Endothelial cell of umbilical vein (primary cell): ENCODE measurements at regions not wholly inside any gene's neighbourhood (a gene's known extent, or its start where the extent isn't known, plus 50 kb on each side); places are given as distances from the start of the nearest gene placed in this dataset.

ENCODE experiments used
- BruUV-seq: library from RNA; stranded (reverse); fragments of 400-500 nt; replicated peaks from 2 replicates; lab custom pipeline; 2021; lab: Mats Ljungman, UMichigan
- CTCF ChIA-PET: fragments of 300-600, 350-600 bp; sonication (Branson Sonifier 250); formaldehyde crosslinking; loops from one replicate; lab custom pipeline; 2021; ENCODE audit warnings: antibody characterized with exemption, inconsistent platforms; lab: Charles Lee
- POLR2A ChIA-PET: fragments of 300-600, 350-600 bp; sonication (Branson Sonifier 250); formaldehyde crosslinking; loops from one replicate; lab custom pipeline; 2021; ENCODE audit warnings: antibody characterized with exemption, inconsistent platforms; lab: Charles Lee
- DNase-seq: peaks from one replicate; pipeline ENCODE4 v3.0.0-alpha.2; 2011; ENCODE audit warnings: low read depth, low spot score
- FAIRE-seq: peaks from 2 replicates; lab custom pipeline; 2011; peaks lifted over from hg19 to GRCh38; lab: Jason Lieb, UNC
- H2AFZ ChIP-seq: 2 replicates; pipeline ENCODE4 v1.6.0; 2012; ENCODE audit warnings: low read depth, low read length, control low read depth, inconsistent platforms
- H3K27ac ChIP-seq: 2 replicates; pipeline ENCODE4 v1.5.1; 2011; ENCODE audit warnings: low read depth, mild to moderate bottlenecking, control low read depth, low read length, moderate library complexity; ENCODE audit not compliant: insufficient read depth
- H3K27me3 ChIP-seq, 2 experiments: 2 replicates each; pipeline versions ENCODE4 v1.6.0 to v1.6.1; 2011; ENCODE audit warnings: low read length in 2 of 2, mixed read lengths in 1 of 2; ENCODE audit not compliant: control insufficient read depth in 2 of 2, insufficient read depth in 2 of 2
- H3K36me3 ChIP-seq, 2 experiments: 2 replicates in 1 of 2; 3 replicates in 1 of 2; pipeline ENCODE4 v1.5.1; 2011; ENCODE audit warnings: low read length in 2 of 2, mild to moderate bottlenecking in 1 of 2, moderate library complexity in 1 of 2; ENCODE audit not compliant: control insufficient read depth in 2 of 2, insufficient read depth in 2 of 2; ENCODE audit errors: extremely low read depth in 1 of 2
- H3K4me1 ChIP-seq: 3 replicates; pipeline ENCODE4 v1.5.1; 2011; ENCODE audit warnings: mild to moderate bottlenecking, low read length; ENCODE audit not compliant: control insufficient read depth, insufficient read depth; ENCODE audit errors: extremely low read depth
- H3K4me2 ChIP-seq: 2 replicates; pipeline ENCODE4 v1.6.1; 2011; ENCODE audit warnings: low read length, control low read depth, mixed read lengths; ENCODE audit not compliant: insufficient read depth
- H3K4me3 ChIP-seq, 3 experiments: fragments of 200-600 bp in 1 of 3; sonication (generic), shearing (Covaris generic) in 1 of 3; replicated peaks in 1 of 3; 2 replicates each; pipeline ENCODE4 v1.5.1; 2011 to 2016; ENCODE audit warnings: control low read depth in 3 of 3, low read length in 3 of 3, mild to moderate bottlenecking in 2 of 3, inconsistent platforms in 1 of 3, low read depth in 1 of 3, moderate library complexity in 1 of 3; ENCODE audit not compliant: insufficient read depth in 1 of 3
- H3K79me2 ChIP-seq: 2 replicates; pipeline ENCODE4 v1.6.0; 2012; ENCODE audit warnings: low read length, inconsistent platforms; ENCODE audit not compliant: control insufficient read depth, insufficient read depth
- H3K9ac ChIP-seq: replicated peaks from 2 replicates; pipeline ENCODE3; 2011; ENCODE audit warnings: low read length, control low read depth; ENCODE audit not compliant: insufficient read depth; ENCODE audit errors: extremely low read depth
- H3K9me1 ChIP-seq: replicated peaks from 3 replicates; pipeline ENCODE4 v1.6.0; 2011; ENCODE audit warnings: mild to moderate bottlenecking, low read length; ENCODE audit not compliant: control insufficient read depth, insufficient read depth; ENCODE audit errors: extremely low read depth
- H3K9me3 ChIP-seq: replicated peaks from 2 replicates; pipeline ENCODE4 v1.5.1; 2012; ENCODE audit warnings: low read length, inconsistent platforms; ENCODE audit not compliant: control insufficient read depth, insufficient read depth
- H4K20me1 ChIP-seq: replicated peaks from 2 replicates; pipeline ENCODE3; 2011; ENCODE audit warnings: mild to moderate bottlenecking, low read length; ENCODE audit not compliant: control insufficient read depth, insufficient read depth; ENCODE audit errors: extremely low read depth
- EZH2 ChIP-seq: IDR thresholded peaks from 2 replicates; pipeline ENCODE4 v1.6.1; 2012; ENCODE audit warnings: borderline replicate concordance, low read depth, mild to moderate bottlenecking, moderate library complexity, low read length, inconsistent platforms; ENCODE audit not compliant: severe bottlenecking
- FOS ChIP-seq: IDR thresholded peaks from 2 replicates; pipeline ENCODE4 v1.6.1; 2011; ENCODE audit warnings: mild to moderate bottlenecking, low read length, moderate library complexity, borderline replicate concordance; ENCODE audit not compliant: insufficient read depth
- GATA2 ChIP-seq: IDR thresholded peaks from 2 replicates; pipeline ENCODE4 v1.7.0; 2011; ENCODE audit warnings: low read depth, mild to moderate bottlenecking, moderate library complexity, mixed read lengths, low read length; ENCODE audit not compliant: insufficient read length, insufficient read depth
- MYC ChIP-seq: IDR thresholded peaks from one replicate; pipeline ENCODE4 v1.6.1; 2011; ENCODE audit warnings: mild to moderate bottlenecking, low read depth, low read length
- dilution Hi-C: fragments of 300-500 bp; cut with MboI; formaldehyde crosslinking; loops from one replicate; pipeline ENCODE4 v1.15.0; 2019; ENCODE audit warnings: low sequenced_read_pairs; ENCODE audit not compliant: extremely low pct_ligation_motif_present
- intact Hi-C: fragments of 100-400 bp; cut with micrococcal nuclease; formaldehyde crosslinking; loops from one replicate; pipeline ENCODE4 v1.10.0; 2022
- TF ChIP-seq, protein P1 (sequence below), 2 donors: IDR thresholded peaks; 1 replicate in 1 of 2; 2 replicates in 1 of 2; pipeline ENCODE4 v1.5.1; 2011; ENCODE audit warnings: low read length in 2 of 2, mild to moderate bottlenecking in 2 of 2, moderate library complexity in 2 of 2, control low read depth in 1 of 2, inconsistent platforms in 1 of 2, low read depth in 1 of 2; ENCODE audit not compliant: insufficient read depth in 1 of 2; ENCODE audit errors: extremely low read depth in 1 of 2
- TF ChIP-seq, protein P2 (sequence below): IDR thresholded peaks from 2 replicates; pipeline ENCODE4 v1.6.1; 2011; ENCODE audit not compliant: insufficient read depth, insufficient read length

DNA sequence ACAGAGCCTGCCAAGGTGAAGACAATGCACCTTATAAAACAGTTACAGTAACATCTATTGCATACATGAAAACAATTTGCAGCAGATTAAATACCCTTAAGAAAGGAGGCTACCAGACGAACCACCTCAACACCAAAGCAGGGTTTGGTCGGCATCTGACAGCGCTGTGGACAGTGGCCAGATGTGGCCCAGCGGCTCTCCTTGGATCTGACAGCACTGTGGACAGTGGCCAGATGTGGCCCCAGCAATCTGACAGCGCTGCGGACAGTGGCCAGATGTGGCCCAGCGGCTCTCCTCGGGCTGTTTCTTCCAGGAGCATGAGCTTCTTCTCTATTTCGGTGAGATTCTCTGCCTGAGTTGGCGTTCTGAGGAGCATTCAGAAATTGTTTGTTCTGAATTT is 211.6 kb downstream of the ANKRD30B start:
- Histone ChIP-seq H2AFZ (no peak overlapping the region), H3K36me3 (no peaks in the 10 kb centered on the region), H4K20me1 (no peaks in the 10 kb centered on the region), H3K4me3 (no peak overlapping the region), H3K9me3 (no peaks in the 10 kb centered on the region), H3K4me2 (no peak overlapping the region), H3K4me1 (no peaks in the 10 kb centered on the region), H3K9ac (no peak overlapping the region), H3K27me3 (no peaks in the 10 kb centered on the region), H3K79me2 (no peaks in the 10 kb centered on the region), H3K27ac (no peak overlapping the region), H3K9me1 (no peaks in the 10 kb centered on the region)
- ChIA-PET CTCF (no interaction called here), POLR2A (no interaction called here)
- FAIRE-seq (no peak), DNase-seq (no peak)
- TF ChIP-seq FOS (no peak), GATA2 (no peak)
- TF ChIP-seq, protein P1, sequence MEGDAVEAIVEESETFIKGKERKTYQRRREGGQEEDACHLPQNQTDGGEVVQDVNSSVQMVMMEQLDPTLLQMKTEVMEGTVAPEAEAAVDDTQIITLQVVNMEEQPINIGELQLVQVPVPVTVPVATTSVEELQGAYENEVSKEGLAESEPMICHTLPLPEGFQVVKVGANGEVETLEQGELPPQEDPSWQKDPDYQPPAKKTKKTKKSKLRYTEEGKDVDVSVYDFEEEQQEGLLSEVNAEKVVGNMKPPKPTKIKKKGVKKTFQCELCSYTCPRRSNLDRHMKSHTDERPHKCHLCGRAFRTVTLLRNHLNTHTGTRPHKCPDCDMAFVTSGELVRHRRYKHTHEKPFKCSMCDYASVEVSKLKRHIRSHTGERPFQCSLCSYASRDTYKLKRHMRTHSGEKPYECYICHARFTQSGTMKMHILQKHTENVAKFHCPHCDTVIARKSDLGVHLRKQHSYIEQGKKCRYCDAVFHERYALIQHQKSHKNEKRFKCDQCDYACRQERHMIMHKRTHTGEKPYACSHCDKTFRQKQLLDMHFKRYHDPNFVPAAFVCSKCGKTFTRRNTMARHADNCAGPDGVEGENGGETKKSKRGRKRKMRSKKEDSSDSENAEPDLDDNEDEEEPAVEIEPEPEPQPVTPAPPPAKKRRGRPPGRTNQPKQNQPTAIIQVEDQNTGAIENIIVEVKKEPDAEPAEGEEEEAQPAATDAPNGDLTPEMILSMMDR (IDR thresholded peaks at IDR 0.05; ENCODE audit: extremely low read depth in 1 of 2, insufficient read depth in 1 of 2, low read depth in 1 of 2, low read length in 2 of 2) = no peak
- TF ChIP-seq, protein P2, sequence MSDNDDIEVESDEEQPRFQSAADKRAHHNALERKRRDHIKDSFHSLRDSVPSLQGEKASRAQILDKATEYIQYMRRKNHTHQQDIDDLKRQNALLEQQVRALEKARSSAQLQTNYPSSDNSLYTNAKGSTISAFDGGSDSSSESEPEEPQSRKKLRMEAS = no peak
- intact Hi-C loops = no loop called here
- dilution Hi-C loops = no loop called here
- BruUV-seq = no TSS peak

DNA sequence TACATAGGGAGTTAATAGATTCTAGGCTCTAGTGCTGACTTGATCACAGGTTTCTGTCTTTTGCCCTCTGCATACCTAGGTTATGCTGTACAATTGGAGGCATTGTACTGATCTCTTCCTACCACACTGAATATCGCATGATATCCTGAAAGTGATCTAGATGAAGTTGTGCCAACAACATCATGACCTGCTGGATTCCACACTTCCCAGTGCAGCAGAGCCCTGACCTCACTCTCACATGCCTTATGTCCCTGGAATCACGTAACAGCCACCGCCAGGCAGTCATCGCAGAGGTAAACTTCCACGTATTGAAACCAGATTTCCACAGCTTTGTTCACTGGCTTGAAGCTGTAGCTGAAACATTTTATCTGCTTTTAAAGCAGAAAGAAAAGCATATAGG is 214.0 kb downstream of the ANKRD30B start:
- POLR2A ChIA-PET = no interaction called here
- intact Hi-C loops (no loop called here), dilution Hi-C loops (no loop called here)
- BruUV-seq = no TSS peak
- H4K20me1 ChIP-seq = no peaks in the 10 kb centered on the region
- no peaks in the 10 kb centered on the region for H3K4me1 ChIP-seq
- no peak overlapping the region for H2AFZ ChIP-seq
- no peak overlapping the region for H3K4me2 ChIP-seq
- no peak overlapping the region for H3K4me3 ChIP-seq
- FAIRE-seq = no peak
- H3K9ac ChIP-seq = no peak overlapping the region
- no peaks in the 10 kb centered on the region for H3K79me2 ChIP-seq
- no peaks in the 10 kb centered on the region for H3K27me3 ChIP-seq
- CTCF ChIA-PET = no interaction called here
- H3K9me1 ChIP-seq = no peaks in the 10 kb centered on the region
- peak; percentile 41 for DNase-seq
- TF ChIP-seq, protein P2 = no peak
- TF ChIP-seq MYC (no peak), EZH2 (no peak), FOS (no peak)
- H3K9me3 ChIP-seq = no peaks in the 10 kb centered on the region
- H3K36me3 ChIP-seq = no peaks in the 10 kb centered on the region
- peak overlapping the region; percentile 3 for H3K27ac ChIP-seq
